ENCODE measurements at regions not wholly inside any gene's neighbourhood (a gene's known extent, or its start where the extent isn't known, plus 50 kb on each side); places are given as distances from the start of the nearest gene placed in this dataset.
"Not testable (repeated sequence)": the region's sequence is repeated elsewhere in the genome, so short reads cannot be mapped to it uniquely, and the experiment has no call there.

- Histone ChIP-seq H3K4me1 (ENCODE audit: insufficient read depth, low read length) (no peaks in the 10 kb centered on the region), H3K36me3 (ENCODE audit: insufficient read depth, low read length) (no peaks in the 10 kb centered on the region), H3K9me3 (ENCODE audit: control insufficient read depth, insufficient read depth, low read length) (no peaks in the 10 kb centered on the region), H3K9ac (ENCODE audit: low read depth, low read length) (no peak overlapping the region)
These were observed 765.1 kb downstream of the KCNA4 start for GRCh38 chr11:29251738-29252137.

GRCh38 chr11:29249713-29250112, 767.1 kb downstream of the KCNA4 start:
- no peaks in the 10 kb centered on the region for H3K4me1 ChIP-seq (ENCODE audit: insufficient read depth, low read length)
- no peaks in the 10 kb centered on the region for H3K36me3 ChIP-seq (ENCODE audit: insufficient read depth, low read length)
- no peaks in the 10 kb centered on the region for H3K9me3 ChIP-seq (ENCODE audit: control insufficient read depth, insufficient read depth, low read length)
- no peak overlapping the region for H3K9ac ChIP-seq (ENCODE audit: low read depth, low read length)

GRCh38 chr11:29244355-29244754, 772.5 kb downstream of the KCNA4 start:
- Histone ChIP-seq H3K36me3 (ENCODE audit: insufficient read depth, low read length) (no peaks in the 10 kb centered on the region), H3K9me3 (ENCODE audit: control insufficient read depth, insufficient read depth, low read length) (no peaks in the 10 kb centered on the region), H3K4me1 (ENCODE audit: insufficient read depth, low read length) (no peaks in the 10 kb centered on the region), H3K9ac (ENCODE audit: low read depth, low read length) (no peak overlapping the region)

- Histone ChIP-seq H3K9me3 (ENCODE audit: control insufficient read depth, insufficient read depth, low read length) (no peaks in the 10 kb centered on the region), H3K36me3 (ENCODE audit: insufficient read depth, low read length) (no peaks in the 10 kb centered on the region), H3K9ac (ENCODE audit: low read depth, low read length) (no peak overlapping the region), H3K4me1 (ENCODE audit: insufficient read depth, low read length) (no peaks in the 10 kb centered on the region)
These were observed 773.2 kb downstream of the KCNA4 start for GRCh38 chr11:29243616-29244015.

GRCh38 chr11:29231991-29232390, 784.8 kb downstream of the KCNA4 start:
- no peak overlapping the region for H3K9ac ChIP-seq (ENCODE audit: low read depth, low read length)
- H3K36me3 ChIP-seq (ENCODE audit: insufficient read depth, low read length) = no peaks in the 10 kb centered on the region
- H3K4me1 ChIP-seq (ENCODE audit: insufficient read depth, low read length) = no peaks in the 10 kb centered on the region
- no peaks in the 10 kb centered on the region for H3K9me3 ChIP-seq (ENCODE audit: control insufficient read depth, insufficient read depth, low read length)

- Histone ChIP-seq H3K9ac (ENCODE audit: low read depth, low read length) (no peak overlapping the region), H3K4me1 (ENCODE audit: insufficient read depth, low read length) (no peaks in the 10 kb centered on the region)
These were observed 785.2 kb downstream of the KCNA4 start for GRCh38 chr11:29231586-29231985.

GRCh38 chr11:29227811-29228210, 789.0 kb downstream of the KCNA4 start:
- no peaks in the 10 kb centered on the region for H3K36me3 ChIP-seq (ENCODE audit: insufficient read depth, low read length)
- no peaks in the 10 kb centered on the region for H3K9me3 ChIP-seq (ENCODE audit: control insufficient read depth, insufficient read depth, low read length)
- H3K4me1 ChIP-seq (ENCODE audit: insufficient read depth, low read length) = peaks cover 7% of the 10 kb centered on the region; the same call in 1 of the 2 replicates
- H3K9ac ChIP-seq (ENCODE audit: low read depth, low read length) = no peak overlapping the region

More at GRCh38 chr11:29231586-29231985, 785.2 kb downstream of the KCNA4 start:
- H3K36me3 ChIP-seq (ENCODE audit: insufficient read depth, low read length) = no peaks in the 10 kb centered on the region
- H3K9me3 ChIP-seq (ENCODE audit: control insufficient read depth, insufficient read depth, low read length) = no peaks in the 10 kb centered on the region

GRCh38 chr11:29224739-29225384, 792.0 kb downstream of the KCNA4 start:
- H3K9ac ChIP-seq (ENCODE audit: low read depth, low read length) = no peak overlapping the region
- no peaks in the 10 kb centered on the region for H3K36me3 ChIP-seq (ENCODE audit: insufficient read depth, low read length)
- no peaks in the 10 kb centered on the region for H3K9me3 ChIP-seq (ENCODE audit: control insufficient read depth, insufficient read depth, low read length)
- peaks cover 7% of the 10 kb centered on the region; the same call in 1 of the 2 replicates for H3K4me1 ChIP-seq (ENCODE audit: insufficient read depth, low read length)

- not testable (repeated sequence) for H3K36me3 ChIP-seq (ENCODE audit: insufficient read depth, low read length); H3K9ac ChIP-seq (ENCODE audit: low read depth, low read length); H3K4me1 ChIP-seq (ENCODE audit: insufficient read depth, low read length); H3K9me3 ChIP-seq (ENCODE audit: control insufficient read depth, insufficient read depth, low read length)
These were observed 797.3 kb downstream of the KCNA4 start for GRCh38 chr11:29219531-29219930.

GRCh38 chr11:29217901-29218300, 798.9 kb downstream of the KCNA4 start:
- H3K9ac ChIP-seq (ENCODE audit: low read depth, low read length) = no peak overlapping the region
- no peaks in the 10 kb centered on the region for H3K36me3 ChIP-seq (ENCODE audit: insufficient read depth, low read length)
- no peaks in the 10 kb centered on the region for H3K4me1 ChIP-seq (ENCODE audit: insufficient read depth, low read length)
- no peaks in the 10 kb centered on the region for H3K9me3 ChIP-seq (ENCODE audit: control insufficient read depth, insufficient read depth, low read length)

- no peaks in the 10 kb centered on the region for H3K36me3 ChIP-seq (ENCODE audit: insufficient read depth, low read length)
- no peaks in the 10 kb centered on the region for H3K4me1 ChIP-seq (ENCODE audit: insufficient read depth, low read length)
- H3K9ac ChIP-seq (ENCODE audit: low read depth, low read length) = no peak overlapping the region
- H3K9me3 ChIP-seq (ENCODE audit: control insufficient read depth, insufficient read depth, low read length) = no peaks in the 10 kb centered on the region
These were observed 802.0 kb downstream of the KCNA4 start for GRCh38 chr11:29214833-29215232.

GRCh38 chr11:29211202-29211601, 805.6 kb downstream of the KCNA4 start:
- Histone ChIP-seq H3K4me1 (ENCODE audit: insufficient read depth, low read length) (no peaks in the 10 kb centered on the region), H3K9me3 (ENCODE audit: control insufficient read depth, insufficient read depth, low read length) (no peaks in the 10 kb centered on the region), H3K9ac (ENCODE audit: low read depth, low read length) (no peak overlapping the region), H3K36me3 (ENCODE audit: insufficient read depth, low read length) (no peaks in the 10 kb centered on the region)

GRCh38 chr11:29210426-29210825, 806.4 kb downstream of the KCNA4 start:
- Histone ChIP-seq H3K9me3 (ENCODE audit: control insufficient read depth, insufficient read depth, low read length) (no peaks in the 10 kb centered on the region), H3K36me3 (ENCODE audit: insufficient read depth, low read length) (no peaks in the 10 kb centered on the region), H3K9ac (ENCODE audit: low read depth, low read length) (no peak overlapping the region), H3K4me1 (ENCODE audit: insufficient read depth, low read length) (no peaks in the 10 kb centered on the region)

- no peaks in the 10 kb centered on the region for H3K9me3 ChIP-seq (ENCODE audit: control insufficient read depth, insufficient read depth, low read length)
- no peaks in the 10 kb centered on the region for H3K4me1 ChIP-seq (ENCODE audit: insufficient read depth, low read length)
- no peaks in the 10 kb centered on the region for H3K36me3 ChIP-seq (ENCODE audit: insufficient read depth, low read length)
- H3K9ac ChIP-seq (ENCODE audit: low read depth, low read length) = no peak overlapping the region
These were observed 808.7 kb downstream of the KCNA4 start for GRCh38 chr11:29208117-29208516.

- Histone ChIP-seq H3K9ac (ENCODE audit: low read depth, low read length) (no peak overlapping the region), H3K36me3 (ENCODE audit: insufficient read depth, low read length) (no peaks in the 10 kb centered on the region), H3K4me1 (ENCODE audit: insufficient read depth, low read length) (no peaks in the 10 kb centered on the region), H3K9me3 (ENCODE audit: control insufficient read depth, insufficient read depth, low read length) (no peaks in the 10 kb centered on the region)
These were observed 815.9 kb downstream of the KCNA4 start for GRCh38 chr11:29200791-29201562.
